ENCODE measurements at regions not wholly inside any gene's neighbourhood (a gene's known extent, or its start where the extent isn't known, plus 50 kb on each side); places are given as distances from the start of the nearest gene placed in this dataset.

GRCh38 chr10:60604342-60604741 lies 173.9 kb upstream of the CDK1 start:
- intact Hi-C loops (cut with micrococcal nuclease; ENCODE audit: unreplicated experiment), result no loop called here
- no peaks in the 10 kb centered on the region for H3K9me3 ChIP-seq (ENCODE audit: low read depth, low read length, poor library complexity, severe bottlenecking)
- no peaks in the 10 kb centered on the region for H3K4me1 ChIP-seq (ENCODE audit: insufficient read depth, low read length, poor library complexity, severe bottlenecking)
- no peak overlapping the region for H3K27ac ChIP-seq (ENCODE audit: low read depth, low read length, poor library complexity, severe bottlenecking)
- H3K4me3 ChIP-seq (ENCODE audit: low read depth, low read length, poor library complexity, severe bottlenecking), result no peak overlapping the region
- no peak for TF ChIP-seq CTCF (conservative IDR thresholded peaks at IDR 0.05; ENCODE audit: low read depth, low read length)
- no peak for TF ChIP-seq EZH2 (IDR thresholded peaks at IDR 0.05; ENCODE audit: borderline replicate concordance, low read depth, low read length, poor library complexity, severe bottlenecking)
- H3K27me3 ChIP-seq (replicated peaks; ENCODE audit: insufficient read depth, low read depth, low read length, poor library complexity), result no peaks in the 10 kb centered on the region
- ChIA-PET CTCF (no interaction called here), POLR2A (ENCODE audit: low non-redundant PET) (no interaction called here)
- BruUV-seq (replicated peaks), result no TSS peak
- no peaks in the 10 kb centered on the region for H3K36me3 ChIP-seq (ENCODE audit: insufficient read depth, low read length, poor library complexity, severe bottlenecking)
- DNase-seq (ENCODE audit: low spot score), result no peak

DNA sequence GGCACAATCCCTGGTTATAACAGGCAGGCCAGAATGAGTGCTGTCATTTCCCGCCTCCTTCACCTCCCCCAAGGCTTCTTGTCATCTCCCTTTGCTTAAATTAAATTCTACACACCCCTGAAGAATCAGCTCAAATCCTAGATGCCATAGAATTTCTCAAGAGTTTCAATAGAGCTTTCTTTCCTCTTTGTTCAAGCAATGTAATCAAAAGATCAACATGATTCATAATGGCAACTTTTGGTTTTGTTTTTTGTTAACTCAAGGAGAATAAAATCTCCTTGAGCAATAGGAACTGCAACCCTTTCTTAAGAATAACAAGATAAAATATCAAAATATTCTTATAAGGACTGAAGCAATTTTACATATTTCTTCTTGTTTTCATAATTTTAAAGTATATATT lies 180.8 kb upstream of the CDK1 start:
- POLR2A ChIA-PET (ENCODE audit: low non-redundant PET), result no interaction called here
- no TSS peak for BruUV-seq (replicated peaks)
- DNase-seq (ENCODE audit: low spot score), result no peak
- CTCF ChIA-PET, result no interaction called here
- Histone ChIP-seq H3K27me3 (replicated peaks; ENCODE audit: insufficient read depth, low read depth, low read length, poor library complexity) (no peaks in the 10 kb centered on the region), H3K27ac (ENCODE audit: low read depth, low read length, poor library complexity, severe bottlenecking) (no peak overlapping the region), H3K4me3 (ENCODE audit: low read depth, low read length, poor library complexity, severe bottlenecking) (no peak overlapping the region), H3K4me1 (ENCODE audit: insufficient read depth, low read length, poor library complexity, severe bottlenecking) (no peaks in the 10 kb centered on the region), H3K9me3 (ENCODE audit: low read depth, low read length, poor library complexity, severe bottlenecking) (no peaks in the 10 kb centered on the region), H3K36me3 (ENCODE audit: insufficient read depth, low read length, poor library complexity, severe bottlenecking) (no peaks in the 10 kb centered on the region)
- intact Hi-C loops (cut with micrococcal nuclease; ENCODE audit: unreplicated experiment), result no loop called here
- no peak for TF ChIP-seq CTCF (conservative IDR thresholded peaks at IDR 0.05; ENCODE audit: low read depth, low read length)
- no peak for TF ChIP-seq EZH2 (IDR thresholded peaks at IDR 0.05; ENCODE audit: borderline replicate concordance, low read depth, low read length, poor library complexity, severe bottlenecking)

GRCh38 chr10:60595852-60596251 lies 182.4 kb upstream of the CDK1 start:
- Histone ChIP-seq H3K27ac (ENCODE audit: low read depth, low read length, poor library complexity, severe bottlenecking) (no peak overlapping the region), H3K4me1 (ENCODE audit: insufficient read depth, low read length, poor library complexity, severe bottlenecking) (no peaks in the 10 kb centered on the region), H3K27me3 (replicated peaks; ENCODE audit: insufficient read depth, low read depth, low read length, poor library complexity) (no peaks in the 10 kb centered on the region), H3K9me3 (ENCODE audit: low read depth, low read length, poor library complexity, severe bottlenecking) (no peaks in the 10 kb centered on the region), H3K4me3 (ENCODE audit: low read depth, low read length, poor library complexity, severe bottlenecking) (no peak overlapping the region), H3K36me3 (ENCODE audit: insufficient read depth, low read length, poor library complexity, severe bottlenecking) (no peaks in the 10 kb centered on the region)
- intact Hi-C loops (cut with micrococcal nuclease; ENCODE audit: unreplicated experiment), result no loop called here
- CTCF ChIA-PET, result no interaction called here
- no TSS peak for BruUV-seq (replicated peaks)
- TF ChIP-seq EZH2 (IDR thresholded peaks at IDR 0.05; ENCODE audit: borderline replicate concordance, low read depth, low read length, poor library complexity, severe bottlenecking) (no peak), CTCF (conservative IDR thresholded peaks at IDR 0.05; ENCODE audit: low read depth, low read length) (no peak)
- no peak for DNase-seq (ENCODE audit: low spot score)
- POLR2A ChIA-PET (ENCODE audit: low non-redundant PET), result no interaction called here

All from A673 (cell line).